ENCODE measurements at regions not wholly inside any gene's neighbourhood (a gene's known extent, or its start where the extent isn't known, plus 50 kb on each side); places are given as distances from the start of the nearest gene placed in this dataset.

- TF ChIP-seq PHF8 (IDR thresholded peaks at IDR 0.05; ENCODE audit: borderline replicate concordance, low read depth) (no peak), EP300 (IDR thresholded peaks at IDR 0.05) (no peak), MYC (IDR thresholded peaks at IDR 0.05; ENCODE audit: borderline replicate concordance, low read length) (no peak), CTCF (IDR thresholded peaks at IDR 0.05) (no peak)
Measured at GRCh38 chr5:120327180-120327579, 136.9 kb upstream of the PRR16 start.

Measured in A549 (cell line).